Keratinocyte (primary cell): ENCODE measurements at regions not wholly inside any gene's neighbourhood (a gene's known extent, or its start where the extent isn't known, plus 50 kb on each side); places are given as distances from the start of the nearest gene placed in this dataset.

ENCODE experiments used
- DNase-seq: peaks from one replicate; pipeline ENCODE4 v3.0.0-alpha.2; 2011; ENCODE audit warnings: low read depth, missing footprints, low spot score
- FAIRE-seq: peaks from 2 replicates; lab custom pipeline; 2011; peaks lifted over from hg19 to GRCh38; lab: Jason Lieb, UNC
- H2AFZ ChIP-seq: 2 replicates; pipeline ENCODE4 v1.6.0; 2012; ENCODE audit warnings: low read length, control low read depth, inconsistent platforms; ENCODE audit not compliant: control insufficient read depth
- H3K27ac ChIP-seq: 2 replicates; pipeline ENCODE4 v1.5.1; 2011; ENCODE audit warnings: low read length; ENCODE audit not compliant: control insufficient read depth, insufficient read depth
- H3K27me3 ChIP-seq: 3 replicates; pipeline ENCODE4 v1.6.0; 2011; ENCODE audit warnings: low read length; ENCODE audit not compliant: control insufficient read depth, insufficient read depth; ENCODE audit errors: extremely low read depth
- H3K36me3 ChIP-seq, 2 experiments: 2 replicates in 1 of 2; 3 replicates in 1 of 2; pipeline ENCODE4 v1.5.1; 2011; ENCODE audit warnings: low read length in 2 of 2, mild to moderate bottlenecking in 1 of 2; ENCODE audit not compliant: control insufficient read depth in 2 of 2, insufficient read depth in 2 of 2; ENCODE audit errors: extremely low read depth in 1 of 2
- H3K4me1 ChIP-seq: 3 replicates; pipeline ENCODE4 v1.5.1; 2011; ENCODE audit warnings: low read length; ENCODE audit not compliant: control insufficient read depth, insufficient read depth; ENCODE audit errors: extremely low read depth
- H3K4me2 ChIP-seq: 3 replicates; pipeline ENCODE4 v1.6.0; 2011; ENCODE audit warnings: low read depth, low read length; ENCODE audit not compliant: control insufficient read depth, insufficient read depth; ENCODE audit errors: extremely low read depth
- H3K4me3 ChIP-seq, 3 experiments: fragments of 200-600 bp in 1 of 3; sonication (generic) in 1 of 3; 2 replicates in 2 of 3; 3 replicates in 1 of 3; pipeline ENCODE4 v1.5.1; 2011 to 2016; ENCODE audit warnings: low read length in 3 of 3, mild to moderate bottlenecking in 3 of 3, control low read depth in 2 of 3, inconsistent platforms in 1 of 3, low read depth in 1 of 3, mixed read lengths in 1 of 3, mixed run types in 1 of 3, moderate library complexity in 1 of 3; ENCODE audit not compliant: control insufficient read depth in 2 of 3, insufficient read depth in 2 of 3; ENCODE audit errors: extremely low read depth in 1 of 3
- H3K79me2 ChIP-seq: 2 replicates; pipeline ENCODE4 v1.6.0; 2012; ENCODE audit warnings: low read length; ENCODE audit not compliant: control insufficient read depth, insufficient read depth
- H3K9ac ChIP-seq: 3 replicates; pipeline ENCODE4 v1.6.0; 2011; ENCODE audit warnings: low read length; ENCODE audit not compliant: control insufficient read depth, insufficient read depth; ENCODE audit errors: extremely low read depth
- H3K9me1 ChIP-seq: 3 replicates; pipeline ENCODE4 v1.6.0; 2011; ENCODE audit warnings: low read length; ENCODE audit not compliant: control insufficient read depth, insufficient read depth; ENCODE audit errors: extremely low read depth
- H3K9me3 ChIP-seq: 2 replicates; pipeline ENCODE4 v1.5.1; 2012; ENCODE audit warnings: low read depth, low read length; ENCODE audit not compliant: control insufficient read depth
- H4K20me1 ChIP-seq: 3 replicates; pipeline ENCODE4 v1.6.0; 2011; ENCODE audit warnings: low read length; ENCODE audit not compliant: control insufficient read depth, insufficient read depth; ENCODE audit errors: extremely low read depth
- EZH2 ChIP-seq: IDR thresholded peaks from one replicate; pipeline ENCODE4 v1.6.1; 2012; ENCODE audit warnings: inconsistent platforms, mild to moderate bottlenecking, low read length, moderate library complexity
- dilution Hi-C: fragments of 300-500 bp; cut with MboI; formaldehyde crosslinking; loops from one replicate; pipeline ENCODE4 v1.7.0; 2020; ENCODE audit warnings: low sequenced_read_pairs; ENCODE audit not compliant: extremely low pct_ligation_motif_present
- TF ChIP-seq, protein P1 (sequence below), 3 experiments: IDR thresholded peaks in 1 of 3; conservative IDR thresholded peaks in 1 of 3; optimal IDR thresholded peaks in 1 of 3; 2 replicates in 2 of 3; 3 replicates in 1 of 3; pipeline versions ENCODE3 to v1.5.1; 2011; ENCODE audit warnings: low read length in 3 of 3, mild to moderate bottlenecking in 3 of 3, moderate library complexity in 2 of 3, control low read depth in 1 of 3, inconsistent platforms in 1 of 3; ENCODE audit not compliant: insufficient read depth in 2 of 3; ENCODE audit errors: extremely low read depth in 1 of 3

DNA sequence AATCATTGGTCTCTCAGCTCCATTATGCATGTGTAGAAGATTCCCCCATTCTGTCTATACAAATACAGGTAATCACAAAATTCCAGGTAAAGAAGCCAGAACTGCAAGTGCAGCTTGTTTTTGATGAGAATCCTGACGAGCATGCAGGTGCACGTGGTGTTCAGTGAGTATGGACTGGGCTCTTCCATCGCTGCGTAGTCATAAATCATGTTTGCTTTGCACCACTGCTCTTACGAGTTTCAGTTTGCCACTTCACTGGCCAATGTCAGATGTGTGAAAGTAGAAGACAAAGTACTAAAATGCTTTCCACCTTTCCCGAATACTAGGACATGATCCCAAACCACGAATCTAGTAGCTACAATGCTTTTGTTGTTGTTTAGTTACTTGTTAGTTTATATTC, 390.7 kb downstream of the LIG4 start:
- H3K4me2 ChIP-seq, result no peak overlapping the region
- no peak for DNase-seq
- H3K4me1 ChIP-seq, result no peaks in the 10 kb centered on the region
- no peaks in the 10 kb centered on the region for H3K79me2 ChIP-seq
- H3K4me3 ChIP-seq, result no peak overlapping the region
- H4K20me1 ChIP-seq, result no peaks in the 10 kb centered on the region
- TF ChIP-seq, protein P1, sequence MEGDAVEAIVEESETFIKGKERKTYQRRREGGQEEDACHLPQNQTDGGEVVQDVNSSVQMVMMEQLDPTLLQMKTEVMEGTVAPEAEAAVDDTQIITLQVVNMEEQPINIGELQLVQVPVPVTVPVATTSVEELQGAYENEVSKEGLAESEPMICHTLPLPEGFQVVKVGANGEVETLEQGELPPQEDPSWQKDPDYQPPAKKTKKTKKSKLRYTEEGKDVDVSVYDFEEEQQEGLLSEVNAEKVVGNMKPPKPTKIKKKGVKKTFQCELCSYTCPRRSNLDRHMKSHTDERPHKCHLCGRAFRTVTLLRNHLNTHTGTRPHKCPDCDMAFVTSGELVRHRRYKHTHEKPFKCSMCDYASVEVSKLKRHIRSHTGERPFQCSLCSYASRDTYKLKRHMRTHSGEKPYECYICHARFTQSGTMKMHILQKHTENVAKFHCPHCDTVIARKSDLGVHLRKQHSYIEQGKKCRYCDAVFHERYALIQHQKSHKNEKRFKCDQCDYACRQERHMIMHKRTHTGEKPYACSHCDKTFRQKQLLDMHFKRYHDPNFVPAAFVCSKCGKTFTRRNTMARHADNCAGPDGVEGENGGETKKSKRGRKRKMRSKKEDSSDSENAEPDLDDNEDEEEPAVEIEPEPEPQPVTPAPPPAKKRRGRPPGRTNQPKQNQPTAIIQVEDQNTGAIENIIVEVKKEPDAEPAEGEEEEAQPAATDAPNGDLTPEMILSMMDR (optimal IDR thresholded peaks at IDR 0.05 in 1 of 3, IDR thresholded peaks at IDR 0.05 in 1 of 3, conservative IDR thresholded peaks at IDR 0.05 in 1 of 3; ENCODE audit: extremely low read depth in 1 of 3, insufficient read depth in 2 of 3, low read length in 3 of 3), result no peak
- TF ChIP-seq EZH2, result no peak
- no peak overlapping the region for H2AFZ ChIP-seq
- H3K9me1 ChIP-seq, result no peaks in the 10 kb centered on the region
- peaks cover 2% of the 10 kb centered on the region for H3K9me3 ChIP-seq
- H3K36me3 ChIP-seq, result no peaks in the 10 kb centered on the region
- FAIRE-seq, result no peak
- no peak overlapping the region for H3K9ac ChIP-seq
- no peaks in the 10 kb centered on the region for H3K27me3 ChIP-seq
- H3K27ac ChIP-seq, result no peak overlapping the region
- dilution Hi-C loops, result no loop called here

DNA sequence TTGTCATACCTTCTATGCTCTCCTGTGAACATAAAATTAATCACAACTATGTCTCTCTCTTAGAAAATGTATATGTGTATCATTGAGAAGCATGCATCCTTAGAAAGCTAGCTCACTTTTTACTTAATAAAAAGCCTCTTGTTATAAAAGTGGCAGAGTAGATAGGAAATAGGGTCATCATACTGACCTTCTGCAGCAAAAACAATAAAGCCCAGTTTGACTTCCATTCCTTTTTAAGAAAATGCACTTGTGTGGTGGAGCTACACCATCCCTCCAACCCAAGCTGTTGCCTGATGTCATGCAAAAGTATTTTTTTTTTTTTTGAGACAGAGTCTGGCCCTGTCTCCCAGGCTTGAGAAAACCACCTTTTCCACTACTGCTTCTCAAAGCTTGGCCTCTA, 393.3 kb downstream of the LIG4 start:
- DNase-seq (no peak), FAIRE-seq (no peak)
- Histone ChIP-seq H3K4me2 (no peak overlapping the region), H2AFZ (no peak overlapping the region), H3K9ac (no peak overlapping the region), H3K27me3 (no peaks in the 10 kb centered on the region), H3K9me3 (peaks cover 2% of the 10 kb centered on the region), H3K9me1 (no peaks in the 10 kb centered on the region), H4K20me1 (no peaks in the 10 kb centered on the region), H3K36me3 (no peaks in the 10 kb centered on the region), H3K27ac (no peak overlapping the region), H3K4me3 (no peak overlapping the region), H3K4me1 (no peaks in the 10 kb centered on the region), H3K79me2 (no peaks in the 10 kb centered on the region)
- dilution Hi-C loops, result no loop called here
- TF ChIP-seq, protein P1 (optimal IDR thresholded peaks at IDR 0.05 in 1 of 3, IDR thresholded peaks at IDR 0.05 in 1 of 3, conservative IDR thresholded peaks at IDR 0.05 in 1 of 3; ENCODE audit: extremely low read depth in 1 of 3, insufficient read depth in 2 of 3, low read length in 3 of 3), result no peak
- no peak for TF ChIP-seq EZH2
